ENCODE measurements at regions not wholly inside any gene's neighbourhood (a gene's known extent, or its start where the extent isn't known, plus 50 kb on each side); places are given as distances from the start of the nearest gene placed in this dataset.

DNA sequence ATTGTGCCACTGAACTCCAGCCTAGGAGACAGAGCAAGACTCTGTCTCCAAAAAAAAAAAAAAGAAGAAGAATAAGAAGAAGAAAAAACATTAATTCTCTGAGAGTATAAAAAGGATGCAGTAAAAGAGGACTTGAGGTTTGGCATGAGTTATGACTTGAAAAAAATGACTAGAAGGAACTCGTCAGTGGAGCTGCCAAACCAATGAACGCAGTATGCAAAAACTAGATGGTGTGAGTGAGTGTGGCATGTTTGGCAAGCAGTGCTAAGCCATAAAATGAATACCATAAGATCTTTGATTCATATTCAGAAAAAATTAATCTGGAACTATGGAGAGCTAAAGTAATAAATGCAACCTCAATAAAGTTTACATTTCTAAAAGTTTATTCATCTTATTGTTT, 68.6 kb upstream of the MEOX2 start:
- no peak overlapping the region for H3K9ac ChIP-seq (ENCODE audit: low read depth, low read length, poor library complexity, severe bottlenecking)
- H3K36me3 ChIP-seq (ENCODE audit: insufficient read depth, low read length), result no peaks in the 10 kb centered on the region
- H4K20me1 ChIP-seq (ENCODE audit: insufficient read depth, low read length, poor library complexity, severe bottlenecking), result no peaks in the 10 kb centered on the region
- H3K9me3 ChIP-seq (ENCODE audit: insufficient read depth, low read depth, low read length), result no peaks in the 10 kb centered on the region
- no peak overlapping the region for H2AFZ ChIP-seq (ENCODE audit: low read length)
- H3K4me1 ChIP-seq (ENCODE audit: insufficient read depth, low read length, poor library complexity, severe bottlenecking), result peaks cover 3% of the 10 kb centered on the region
- TF ChIP-seq, protein P1, sequence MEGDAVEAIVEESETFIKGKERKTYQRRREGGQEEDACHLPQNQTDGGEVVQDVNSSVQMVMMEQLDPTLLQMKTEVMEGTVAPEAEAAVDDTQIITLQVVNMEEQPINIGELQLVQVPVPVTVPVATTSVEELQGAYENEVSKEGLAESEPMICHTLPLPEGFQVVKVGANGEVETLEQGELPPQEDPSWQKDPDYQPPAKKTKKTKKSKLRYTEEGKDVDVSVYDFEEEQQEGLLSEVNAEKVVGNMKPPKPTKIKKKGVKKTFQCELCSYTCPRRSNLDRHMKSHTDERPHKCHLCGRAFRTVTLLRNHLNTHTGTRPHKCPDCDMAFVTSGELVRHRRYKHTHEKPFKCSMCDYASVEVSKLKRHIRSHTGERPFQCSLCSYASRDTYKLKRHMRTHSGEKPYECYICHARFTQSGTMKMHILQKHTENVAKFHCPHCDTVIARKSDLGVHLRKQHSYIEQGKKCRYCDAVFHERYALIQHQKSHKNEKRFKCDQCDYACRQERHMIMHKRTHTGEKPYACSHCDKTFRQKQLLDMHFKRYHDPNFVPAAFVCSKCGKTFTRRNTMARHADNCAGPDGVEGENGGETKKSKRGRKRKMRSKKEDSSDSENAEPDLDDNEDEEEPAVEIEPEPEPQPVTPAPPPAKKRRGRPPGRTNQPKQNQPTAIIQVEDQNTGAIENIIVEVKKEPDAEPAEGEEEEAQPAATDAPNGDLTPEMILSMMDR (conservative IDR thresholded peaks at IDR 0.05; ENCODE audit: low read length), result no peak
- no peak for TF ChIP-seq EZH2phosphoT487 (IDR thresholded peaks at IDR 0.05; ENCODE audit: borderline replicate concordance)
- H3K4me3 ChIP-seq (ENCODE audit: low read length, poor library complexity, severe bottlenecking), result no peak overlapping the region
- H3K27me3 ChIP-seq (ENCODE audit: insufficient read depth, low read length, poor library complexity, severe bottlenecking), result no peaks in the 10 kb centered on the region
- no peaks in the 10 kb centered on the region for H3F3A ChIP-seq (ENCODE audit: low read depth)
- no peak overlapping the region for H3K4me2 ChIP-seq (ENCODE audit: low read depth, low read length, poor library complexity, severe bottlenecking)
- H3K9me2 ChIP-seq (replicated peaks; ENCODE audit: low read depth, low read length), result no peaks in the 10 kb centered on the region
- H3K79me2 ChIP-seq (ENCODE audit: insufficient read depth, low read length), result no peaks in the 10 kb centered on the region

DNA sequence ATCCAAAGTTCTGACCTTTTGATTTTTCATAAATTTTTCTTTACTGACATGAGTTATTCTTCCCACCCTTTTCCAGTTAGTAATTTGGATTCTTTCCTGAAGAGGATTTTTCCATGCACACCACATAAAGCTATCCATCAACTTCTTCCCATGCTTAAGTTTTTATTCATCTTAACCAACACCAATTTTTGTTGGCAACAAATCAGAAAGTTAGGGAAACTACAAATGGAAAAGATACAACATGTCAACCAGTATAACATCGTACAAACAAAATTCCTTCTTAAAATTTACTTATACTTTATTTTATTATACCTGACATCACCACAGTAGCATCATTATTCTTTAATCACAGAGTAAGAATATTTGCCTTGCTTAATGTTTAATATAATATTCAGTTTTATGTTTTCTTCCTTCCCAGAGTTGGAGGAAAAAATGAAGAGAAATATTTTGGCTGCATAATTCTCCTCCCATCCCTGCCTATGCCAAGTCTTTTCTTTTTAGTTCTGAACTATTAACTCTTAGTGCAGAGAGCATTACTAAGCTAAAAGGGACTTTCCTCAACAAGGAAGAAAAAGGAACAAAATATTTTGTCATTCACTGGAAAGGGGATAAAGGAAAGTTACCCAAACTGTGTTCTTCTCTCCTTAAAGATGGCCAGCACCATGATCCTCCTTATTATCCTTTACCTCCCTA, 67.5 kb upstream of the MEOX2 start:
- H3K36me3 ChIP-seq (ENCODE audit: insufficient read depth, low read length), result no peaks in the 10 kb centered on the region
- H3K9me2 ChIP-seq (replicated peaks; ENCODE audit: low read depth, low read length), result no peaks in the 10 kb centered on the region
- no peaks in the 10 kb centered on the region for H3F3A ChIP-seq (ENCODE audit: low read depth)
- no peak overlapping the region for H3K4me2 ChIP-seq (ENCODE audit: low read depth, low read length, poor library complexity, severe bottlenecking)
- H2AFZ ChIP-seq (ENCODE audit: low read length), result no peak overlapping the region
- H4K20me1 ChIP-seq (ENCODE audit: insufficient read depth, low read length, poor library complexity, severe bottlenecking), result no peaks in the 10 kb centered on the region
- H3K9ac ChIP-seq (ENCODE audit: low read depth, low read length, poor library complexity, severe bottlenecking), result no peak overlapping the region
- no peaks in the 10 kb centered on the region for H3K79me2 ChIP-seq (ENCODE audit: insufficient read depth, low read length)
- H3K4me3 ChIP-seq (ENCODE audit: low read length, poor library complexity, severe bottlenecking), result no peak overlapping the region
- TF ChIP-seq EZH2phosphoT487 (IDR thresholded peaks at IDR 0.05; ENCODE audit: borderline replicate concordance), result no peak
- TF ChIP-seq, protein P1 (conservative IDR thresholded peaks at IDR 0.05; ENCODE audit: low read length), result no peak
- no peaks in the 10 kb centered on the region for H3K27me3 ChIP-seq (ENCODE audit: insufficient read depth, low read length, poor library complexity, severe bottlenecking)
- H3K4me1 ChIP-seq (ENCODE audit: insufficient read depth, low read length, poor library complexity, severe bottlenecking), result peaks cover 3% of the 10 kb centered on the region
- no peaks in the 10 kb centered on the region for H3K9me3 ChIP-seq (ENCODE audit: insufficient read depth, low read depth, low read length)

DNA sequence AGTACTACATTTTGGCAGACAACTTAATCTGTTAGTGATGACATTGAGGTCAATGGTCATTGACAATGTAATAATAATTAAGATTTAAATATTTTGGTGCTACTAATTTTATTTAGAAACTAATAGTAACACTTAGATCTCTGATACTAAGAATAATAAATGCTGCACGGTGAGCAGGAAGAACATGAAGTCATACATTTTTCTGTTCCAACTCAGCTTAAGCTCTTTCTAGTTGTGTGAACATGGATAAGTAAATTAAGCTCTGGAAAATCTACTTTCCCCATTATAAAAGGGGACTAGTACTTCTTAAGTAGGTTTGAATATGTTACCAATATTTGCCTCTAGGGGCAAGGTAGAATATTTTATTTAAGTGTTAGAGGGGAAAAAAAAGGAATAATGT, 65.9 kb upstream of the MEOX2 start:
- H3K9me3 ChIP-seq (ENCODE audit: insufficient read depth, low read depth, low read length), result no peaks in the 10 kb centered on the region
- H3K4me2 ChIP-seq (ENCODE audit: low read depth, low read length, poor library complexity, severe bottlenecking), result no peak overlapping the region
- H3K4me3 ChIP-seq (ENCODE audit: low read length, poor library complexity, severe bottlenecking), result no peak overlapping the region
- no peaks in the 10 kb centered on the region for H4K20me1 ChIP-seq (ENCODE audit: insufficient read depth, low read length, poor library complexity, severe bottlenecking)
- no peaks in the 10 kb centered on the region for H3K27me3 ChIP-seq (ENCODE audit: insufficient read depth, low read length, poor library complexity, severe bottlenecking)
- H3K9ac ChIP-seq (ENCODE audit: low read depth, low read length, poor library complexity, severe bottlenecking), result no peak overlapping the region
- H2AFZ ChIP-seq (ENCODE audit: low read length), result no peak overlapping the region
- H3K9me2 ChIP-seq (replicated peaks; ENCODE audit: low read depth, low read length), result no peaks in the 10 kb centered on the region
- H3K4me1 ChIP-seq (ENCODE audit: insufficient read depth, low read length, poor library complexity, severe bottlenecking), result peaks cover 3% of the 10 kb centered on the region
- no peaks in the 10 kb centered on the region for H3K36me3 ChIP-seq (ENCODE audit: insufficient read depth, low read length)
- H3F3A ChIP-seq (ENCODE audit: low read depth), result no peaks in the 10 kb centered on the region
- no peaks in the 10 kb centered on the region for H3K79me2 ChIP-seq (ENCODE audit: insufficient read depth, low read length)
- TF ChIP-seq EZH2phosphoT487 (IDR thresholded peaks at IDR 0.05; ENCODE audit: borderline replicate concordance), result no peak
- TF ChIP-seq, protein P1 (conservative IDR thresholded peaks at IDR 0.05; ENCODE audit: low read length), result no peak; the same call in 1 of the 2 replicates
